KMS-11 (cell line): ENCODE measurements at regions not wholly inside any gene's neighbourhood (a gene's known extent, or its start where the extent isn't known, plus 50 kb on each side); places are given as distances from the start of the nearest gene placed in this dataset.

Experiments used
- H2AFZ ChIP-seq: fragments of 200-600 bp; sonication (generic); 2 replicates; pipeline ENCODE4 v1.6.1; 2016; ENCODE audit warnings: antibody characterized with exemption, mixed run types, low read depth
- H3K27ac ChIP-seq: fragments of 200-600 bp; sonication (generic); 2 replicates; pipeline ENCODE4 v1.6.1; 2016; ENCODE audit warnings: mild to moderate bottlenecking, mixed run types
- H3K27me3 ChIP-seq: fragments of 200-600 bp; sonication (generic); 2 replicates; pipeline ENCODE4 v1.6.1; 2017; ENCODE audit warnings: mild to moderate bottlenecking, low read depth, mixed run types, moderate library complexity; ENCODE audit not compliant: insufficient read depth
- H3K36me3 ChIP-seq: fragments of 200-600 bp; sonication (generic); 2 replicates; pipeline ENCODE4 v1.6.1; 2017; ENCODE audit warnings: mild to moderate bottlenecking, mixed run types; ENCODE audit not compliant: insufficient read depth
- H3K4me1 ChIP-seq: fragments of 200-600 bp; sonication (generic); 2 replicates; pipeline ENCODE4 v1.6.1; 2016; ENCODE audit warnings: mild to moderate bottlenecking, low read depth, mixed run types; ENCODE audit not compliant: poor library complexity, severe bottlenecking
- H3K4me2 ChIP-seq: fragments of 200-600 bp; sonication (generic); 2 replicates; pipeline ENCODE4 v1.7.0; 2016; ENCODE audit warnings: mild to moderate bottlenecking, mixed run types
- H3K4me3 ChIP-seq: fragments of 200-600 bp; sonication (generic); IDR thresholded peaks from 2 replicates; pipeline ENCODE4 v1.6.1; 2017; ENCODE audit warnings: low read depth, low read length, mixed read lengths; ENCODE audit not compliant: insufficient read depth
- H3K79me2 ChIP-seq: fragments of 200-600 bp; sonication (generic); 2 replicates; pipeline ENCODE4 v1.6.1; 2016; ENCODE audit warnings: low read depth, mixed run types; ENCODE audit not compliant: insufficient read depth
- H3K9ac ChIP-seq: fragments of 200-600 bp; sonication (generic); 2 replicates; pipeline ENCODE4 v1.6.1; 2016; ENCODE audit warnings: mild to moderate bottlenecking, mixed run types
- H4K20me1 ChIP-seq: fragments of 200-600 bp; sonication (generic); 2 replicates; pipeline ENCODE4 v1.6.1; 2016; ENCODE audit warnings: mild to moderate bottlenecking, mixed run types; ENCODE audit not compliant: insufficient read depth
- TF ChIP-seq, protein P1 (sequence below): fragments of 200-600 bp; sonication (generic); conservative IDR thresholded peaks from 2 replicates; pipeline ENCODE4 v1.6.1; 2017; ENCODE audit warnings: low read depth, mild to moderate bottlenecking, antibody characterized with exemption, low read length, moderate library complexity, mixed read lengths

DNA sequence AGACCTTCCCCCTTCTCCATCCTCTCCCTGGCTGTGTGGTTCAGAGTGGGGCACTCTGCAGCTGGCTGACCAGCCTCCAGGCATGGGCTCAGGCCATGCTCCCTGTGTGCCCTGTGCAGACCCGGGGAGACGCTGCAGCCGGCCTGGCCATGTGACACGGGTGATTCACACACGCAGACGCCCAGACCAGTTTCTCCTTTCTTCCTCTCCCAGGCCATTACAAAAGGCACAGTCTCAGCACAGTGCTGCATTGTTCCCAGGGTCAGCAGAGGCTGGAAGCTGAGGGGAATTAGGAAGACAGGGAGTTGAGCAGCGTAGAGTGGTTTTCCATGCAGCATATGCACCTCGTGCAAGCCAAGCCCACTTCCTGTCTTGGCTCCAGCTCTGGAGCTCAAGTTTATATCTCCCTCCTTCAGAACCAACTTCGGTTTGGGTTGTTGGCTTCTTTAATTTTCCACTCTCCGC, 288.5 kb downstream of the TNS1 start:
- Histone ChIP-seq H3K36me3 (no peaks in the 10 kb centered on the region), H4K20me1 (no peaks in the 10 kb centered on the region), H3K79me2 (no peaks in the 10 kb centered on the region), H3K4me3 (no peak overlapping the region), H2AFZ (no peak overlapping the region), H3K4me2 (no peak overlapping the region), H3K9ac (no peak overlapping the region), H3K27ac (no peak overlapping the region), H3K27me3 (no peaks in the 10 kb centered on the region), H3K4me1 (peaks cover 7% of the 10 kb centered on the region)
- TF ChIP-seq, protein P1, sequence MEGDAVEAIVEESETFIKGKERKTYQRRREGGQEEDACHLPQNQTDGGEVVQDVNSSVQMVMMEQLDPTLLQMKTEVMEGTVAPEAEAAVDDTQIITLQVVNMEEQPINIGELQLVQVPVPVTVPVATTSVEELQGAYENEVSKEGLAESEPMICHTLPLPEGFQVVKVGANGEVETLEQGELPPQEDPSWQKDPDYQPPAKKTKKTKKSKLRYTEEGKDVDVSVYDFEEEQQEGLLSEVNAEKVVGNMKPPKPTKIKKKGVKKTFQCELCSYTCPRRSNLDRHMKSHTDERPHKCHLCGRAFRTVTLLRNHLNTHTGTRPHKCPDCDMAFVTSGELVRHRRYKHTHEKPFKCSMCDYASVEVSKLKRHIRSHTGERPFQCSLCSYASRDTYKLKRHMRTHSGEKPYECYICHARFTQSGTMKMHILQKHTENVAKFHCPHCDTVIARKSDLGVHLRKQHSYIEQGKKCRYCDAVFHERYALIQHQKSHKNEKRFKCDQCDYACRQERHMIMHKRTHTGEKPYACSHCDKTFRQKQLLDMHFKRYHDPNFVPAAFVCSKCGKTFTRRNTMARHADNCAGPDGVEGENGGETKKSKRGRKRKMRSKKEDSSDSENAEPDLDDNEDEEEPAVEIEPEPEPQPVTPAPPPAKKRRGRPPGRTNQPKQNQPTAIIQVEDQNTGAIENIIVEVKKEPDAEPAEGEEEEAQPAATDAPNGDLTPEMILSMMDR = no peak

DNA sequence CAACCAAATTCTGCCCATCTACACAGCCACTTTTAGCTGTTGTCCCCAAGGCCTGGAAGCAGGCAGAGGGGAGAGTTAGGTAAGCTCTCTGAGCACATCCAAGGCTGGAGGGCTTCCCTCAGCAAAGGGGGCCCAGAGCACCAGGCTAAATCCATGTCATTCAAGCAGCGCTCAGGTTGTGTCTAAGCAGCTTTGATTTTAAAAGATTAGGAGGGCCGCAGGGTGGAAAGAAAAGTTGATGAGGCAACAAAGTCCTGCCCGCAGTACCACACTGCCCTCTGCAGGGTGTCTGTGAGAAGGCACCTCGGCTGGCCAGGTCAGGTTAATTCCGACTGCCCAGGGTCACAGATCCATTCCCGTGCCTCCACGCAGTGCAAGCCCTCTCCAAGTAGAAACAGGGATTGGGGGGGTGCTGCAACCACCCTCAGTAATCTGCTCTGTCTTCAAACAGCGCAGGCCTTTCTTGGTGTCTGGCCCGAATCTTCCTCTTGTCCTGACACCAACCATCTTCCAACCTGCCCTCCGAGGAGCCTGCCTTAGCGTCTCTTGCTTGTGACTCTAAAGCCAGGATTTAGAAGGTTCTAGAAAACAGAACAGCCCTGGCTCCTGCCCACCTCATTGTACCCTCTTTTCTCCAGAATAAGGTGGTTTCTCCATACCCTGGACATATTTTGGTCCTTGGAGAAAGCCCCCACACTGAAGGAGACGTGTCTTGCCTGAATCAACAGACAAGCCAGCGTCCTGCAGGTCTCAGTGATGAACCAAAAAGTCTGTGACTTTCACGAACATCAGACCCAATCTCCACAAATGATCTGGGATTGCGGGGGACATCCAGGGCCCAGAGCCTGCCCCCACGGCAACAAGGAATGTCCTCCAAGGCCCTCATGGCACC, 289.2 kb downstream of the TNS1 start:
- no peak overlapping the region for H3K4me2 ChIP-seq
- TF ChIP-seq, protein P1 = peak; percentile 94
- no peak overlapping the region for H3K4me3 ChIP-seq
- peak overlapping the region; percentile 31; the same call in 1 of the 2 replicates for H2AFZ ChIP-seq
- no peaks in the 10 kb centered on the region for H3K36me3 ChIP-seq
- H3K9ac ChIP-seq = no peak overlapping the region
- H3K4me1 ChIP-seq = peaks cover 7% of the 10 kb centered on the region
- no peaks in the 10 kb centered on the region for H4K20me1 ChIP-seq
- H3K27ac ChIP-seq = no peak overlapping the region
- H3K79me2 ChIP-seq = no peaks in the 10 kb centered on the region
- H3K27me3 ChIP-seq = no peaks in the 10 kb centered on the region

DNA sequence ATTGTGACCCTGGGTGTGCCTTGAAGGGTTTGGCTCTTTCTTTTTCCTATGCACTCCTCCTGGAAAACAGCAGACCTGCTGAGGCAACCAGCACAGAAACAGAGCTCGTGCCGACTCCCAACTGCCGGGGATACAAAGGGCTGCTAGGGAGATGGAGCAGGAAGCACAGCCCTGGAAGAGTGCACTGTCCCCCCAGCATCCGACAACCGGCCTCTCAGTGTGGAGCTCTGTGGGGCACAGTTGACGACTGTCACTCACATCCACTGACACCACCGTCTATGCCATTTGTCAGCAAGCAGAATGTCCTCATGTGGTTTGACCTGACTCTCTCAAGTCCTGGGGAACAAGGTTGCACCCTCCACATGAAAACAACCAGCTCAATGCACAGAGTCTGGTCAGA, 290.4 kb downstream of the TNS1 start:
- H3K27me3 ChIP-seq = no peaks in the 10 kb centered on the region
- no peaks in the 10 kb centered on the region for H4K20me1 ChIP-seq
- H3K4me3 ChIP-seq = no peak overlapping the region
- no peaks in the 10 kb centered on the region for H3K36me3 ChIP-seq
- H2AFZ ChIP-seq = no peak overlapping the region
- TF ChIP-seq, protein P1 = no peak
- H3K9ac ChIP-seq = no peak overlapping the region
- H3K27ac ChIP-seq = no peak overlapping the region
- H3K4me1 ChIP-seq = peaks cover 7% of the 10 kb centered on the region
- H3K4me2 ChIP-seq = no peak overlapping the region
- H3K79me2 ChIP-seq = no peaks in the 10 kb centered on the region

DNA sequence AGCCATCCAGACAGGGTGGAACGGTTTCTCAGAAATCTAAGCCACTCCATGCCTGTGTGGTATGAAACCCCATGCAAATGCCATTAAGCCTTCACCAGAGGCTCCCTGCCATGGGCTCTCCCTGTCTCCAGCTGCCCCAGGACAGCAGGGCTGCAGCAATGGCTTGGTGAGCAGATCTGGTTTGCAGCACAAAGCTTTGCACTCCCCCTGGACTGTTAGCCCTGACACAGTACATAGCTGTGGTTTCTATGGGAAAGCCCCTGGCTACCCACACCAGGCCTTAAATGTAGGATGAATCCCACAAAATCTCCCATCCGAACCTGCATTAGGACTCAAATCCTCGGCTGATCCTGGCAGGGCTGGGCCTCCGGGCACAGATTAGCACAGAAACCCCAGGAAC, 291.6 kb downstream of the TNS1 start:
- H3K27me3 ChIP-seq = no peaks in the 10 kb centered on the region
- TF ChIP-seq, protein P1 = no peak
- H4K20me1 ChIP-seq = no peaks in the 10 kb centered on the region
- H3K4me2 ChIP-seq = no peak overlapping the region
- no peak overlapping the region for H3K27ac ChIP-seq
- no peaks in the 10 kb centered on the region for H3K79me2 ChIP-seq
- H3K36me3 ChIP-seq = no peaks in the 10 kb centered on the region
- no peak overlapping the region for H2AFZ ChIP-seq
- H3K9ac ChIP-seq = no peak overlapping the region
- H3K4me1 ChIP-seq = peaks cover 7% of the 10 kb centered on the region
- no peak overlapping the region for H3K4me3 ChIP-seq
